Endothelial cell of umbilical vein (primary cell): ENCODE measurements at regions not wholly inside any gene's neighbourhood (a gene's known extent, or its start where the extent isn't known, plus 50 kb on each side); places are given as distances from the start of the nearest gene placed in this dataset.

Experiments used
- BruUV-seq: library from RNA; stranded (reverse); fragments of 400-500 nt; replicated peaks from 2 replicates; lab custom pipeline; 2021; lab: Mats Ljungman, UMichigan
- CTCF ChIA-PET: fragments of 300-600, 350-600 bp; sonication (Branson Sonifier 250); formaldehyde crosslinking; loops from one replicate; lab custom pipeline; 2021; ENCODE audit warnings: antibody characterized with exemption, inconsistent platforms; lab: Charles Lee
- POLR2A ChIA-PET: fragments of 300-600, 350-600 bp; sonication (Branson Sonifier 250); formaldehyde crosslinking; loops from one replicate; lab custom pipeline; 2021; ENCODE audit warnings: antibody characterized with exemption, inconsistent platforms; lab: Charles Lee
- DNase-seq: peaks from one replicate; pipeline ENCODE4 v3.0.0-alpha.2; 2011; ENCODE audit warnings: low read depth, low spot score
- FAIRE-seq: peaks from 2 replicates; lab custom pipeline; 2011; peaks lifted over from hg19 to GRCh38; lab: Jason Lieb, UNC
- H2AFZ ChIP-seq: 2 replicates; pipeline ENCODE4 v1.6.0; 2012; ENCODE audit warnings: low read depth, low read length, control low read depth, inconsistent platforms
- H3K27ac ChIP-seq: 2 replicates; pipeline ENCODE4 v1.5.1; 2011; ENCODE audit warnings: low read depth, mild to moderate bottlenecking, control low read depth, low read length, moderate library complexity; ENCODE audit not compliant: insufficient read depth
- H3K27me3 ChIP-seq, 2 experiments: 2 replicates each; pipeline versions ENCODE4 v1.6.0 to v1.6.1; 2011; ENCODE audit warnings: low read length in 2 of 2, mixed read lengths in 1 of 2; ENCODE audit not compliant: control insufficient read depth in 2 of 2, insufficient read depth in 2 of 2
- H3K36me3 ChIP-seq, 2 experiments: 2 replicates in 1 of 2; 3 replicates in 1 of 2; pipeline ENCODE4 v1.5.1; 2011; ENCODE audit warnings: low read length in 2 of 2, mild to moderate bottlenecking in 1 of 2, moderate library complexity in 1 of 2; ENCODE audit not compliant: control insufficient read depth in 2 of 2, insufficient read depth in 2 of 2; ENCODE audit errors: extremely low read depth in 1 of 2
- H3K4me1 ChIP-seq: 3 replicates; pipeline ENCODE4 v1.5.1; 2011; ENCODE audit warnings: mild to moderate bottlenecking, low read length; ENCODE audit not compliant: control insufficient read depth, insufficient read depth; ENCODE audit errors: extremely low read depth
- H3K4me2 ChIP-seq: 2 replicates; pipeline ENCODE4 v1.6.1; 2011; ENCODE audit warnings: low read length, control low read depth, mixed read lengths; ENCODE audit not compliant: insufficient read depth
- H3K4me3 ChIP-seq, 3 experiments: fragments of 200-600 bp in 1 of 3; sonication (generic), shearing (Covaris generic) in 1 of 3; replicated peaks in 1 of 3; 2 replicates each; pipeline ENCODE4 v1.5.1; 2011 to 2016; ENCODE audit warnings: control low read depth in 3 of 3, low read length in 3 of 3, mild to moderate bottlenecking in 2 of 3, inconsistent platforms in 1 of 3, low read depth in 1 of 3, moderate library complexity in 1 of 3; ENCODE audit not compliant: insufficient read depth in 1 of 3
- H3K79me2 ChIP-seq: 2 replicates; pipeline ENCODE4 v1.6.0; 2012; ENCODE audit warnings: low read length, inconsistent platforms; ENCODE audit not compliant: control insufficient read depth, insufficient read depth
- H3K9ac ChIP-seq: replicated peaks from 2 replicates; pipeline ENCODE3; 2011; ENCODE audit warnings: low read length, control low read depth; ENCODE audit not compliant: insufficient read depth; ENCODE audit errors: extremely low read depth
- H3K9me1 ChIP-seq: replicated peaks from 3 replicates; pipeline ENCODE4 v1.6.0; 2011; ENCODE audit warnings: mild to moderate bottlenecking, low read length; ENCODE audit not compliant: control insufficient read depth, insufficient read depth; ENCODE audit errors: extremely low read depth
- H3K9me3 ChIP-seq: replicated peaks from 2 replicates; pipeline ENCODE4 v1.5.1; 2012; ENCODE audit warnings: low read length, inconsistent platforms; ENCODE audit not compliant: control insufficient read depth, insufficient read depth
- H4K20me1 ChIP-seq: replicated peaks from 2 replicates; pipeline ENCODE3; 2011; ENCODE audit warnings: mild to moderate bottlenecking, low read length; ENCODE audit not compliant: control insufficient read depth, insufficient read depth; ENCODE audit errors: extremely low read depth
- CTCF ChIP-seq, 2 donors: IDR thresholded peaks; 1 replicate in 1 of 2; 2 replicates in 1 of 2; pipeline ENCODE4 v1.5.1; 2011; ENCODE audit warnings: low read length in 2 of 2, mild to moderate bottlenecking in 2 of 2, moderate library complexity in 2 of 2, control low read depth in 1 of 2, inconsistent platforms in 1 of 2, low read depth in 1 of 2; ENCODE audit not compliant: insufficient read depth in 1 of 2; ENCODE audit errors: extremely low read depth in 1 of 2
- EZH2 ChIP-seq: IDR thresholded peaks from 2 replicates; pipeline ENCODE4 v1.6.1; 2012; ENCODE audit warnings: borderline replicate concordance, low read depth, mild to moderate bottlenecking, moderate library complexity, low read length, inconsistent platforms; ENCODE audit not compliant: severe bottlenecking
- FOS ChIP-seq: IDR thresholded peaks from 2 replicates; pipeline ENCODE4 v1.6.1; 2011; ENCODE audit warnings: mild to moderate bottlenecking, low read length, moderate library complexity, borderline replicate concordance; ENCODE audit not compliant: insufficient read depth
- GATA2 ChIP-seq: IDR thresholded peaks from 2 replicates; pipeline ENCODE4 v1.7.0; 2011; ENCODE audit warnings: low read depth, mild to moderate bottlenecking, moderate library complexity, mixed read lengths, low read length; ENCODE audit not compliant: insufficient read length, insufficient read depth
- JUN ChIP-seq: IDR thresholded peaks from 2 replicates; pipeline ENCODE4 v1.6.1; 2011; ENCODE audit warnings: borderline replicate concordance, low read depth; ENCODE audit not compliant: insufficient read length, insufficient read depth
- MAX ChIP-seq: IDR thresholded peaks from 2 replicates; pipeline ENCODE4 v1.6.1; 2011; ENCODE audit not compliant: insufficient read depth, insufficient read length
- MYC ChIP-seq: IDR thresholded peaks from one replicate; pipeline ENCODE4 v1.6.1; 2011; ENCODE audit warnings: mild to moderate bottlenecking, low read depth, low read length
- POLR2A ChIP-seq: IDR thresholded peaks from 2 replicates; pipeline ENCODE4 v1.6.1; 2012; ENCODE audit warnings: low read depth, mild to moderate bottlenecking, control low read depth, low read length
- POLR2AphosphoS5 ChIP-seq: IDR thresholded peaks from 2 replicates; pipeline ENCODE4 v1.6.1; 2012; ENCODE audit warnings: low read depth, mild to moderate bottlenecking, control low read depth, low read length, moderate library complexity; ENCODE audit not compliant: insufficient read depth
- dilution Hi-C: fragments of 300-500 bp; cut with MboI; formaldehyde crosslinking; loops from one replicate; pipeline ENCODE4 v1.15.0; 2019; ENCODE audit warnings: low sequenced_read_pairs; ENCODE audit not compliant: extremely low pct_ligation_motif_present
- intact Hi-C: fragments of 100-400 bp; cut with micrococcal nuclease; formaldehyde crosslinking; loops from one replicate; pipeline ENCODE4 v1.10.0; 2022

GRCh38 chr1:59169703-59170102, 127.2 kb upstream of the FGGY start:
- no peak overlapping the region for H3K4me2 ChIP-seq
- POLR2A ChIA-PET, result no interaction called here
- intact Hi-C loops, result no loop called here

GRCh38 chr1:59170659-59171058, 126.2 kb upstream of the FGGY start:
- Histone ChIP-seq H3K9me3 (no peaks in the 10 kb centered on the region), H3K4me1 (peaks cover 13% of the 10 kb centered on the region), H3K36me3 (no peaks in the 10 kb centered on the region), H3K4me3 (no peak overlapping the region), H3K9ac (no peak overlapping the region), H3K79me2 (no peaks in the 10 kb centered on the region), H3K9me1 (no peaks in the 10 kb centered on the region), H3K4me2 (no peak overlapping the region), H3K27ac (no peak overlapping the region), H2AFZ (no peak overlapping the region), H4K20me1 (no peaks in the 10 kb centered on the region), H3K27me3 (no peaks in the 10 kb centered on the region)
- ChIA-PET CTCF (interaction anchor here (1.0 kb wide), 1 partner anchor 33 kb away, joined by 3 read pairs; no protein-coding TSS in a partner anchor), POLR2A (no interaction called here)
- DNase-seq, result no peak
- no TSS peak for BruUV-seq
- intact Hi-C loops (no loop called here), dilution Hi-C loops (no loop called here)
- no peak for FAIRE-seq
- TF ChIP-seq JUN (no peak), POLR2A (no peak), EZH2 (no peak), POLR2AphosphoS5 (no peak), GATA2 (no peak), CTCF (IDR thresholded peaks at IDR 0.05; ENCODE audit: extremely low read depth in 1 of 2, insufficient read depth in 1 of 2, low read depth in 1 of 2, low read length in 2 of 2) (no peak), FOS (no peak), MYC (no peak), MAX (no peak)

More at GRCh38 chr1:59169703-59170102, 127.2 kb upstream of the FGGY start:
- no peaks in the 10 kb centered on the region for H4K20me1 ChIP-seq
- no TSS peak for BruUV-seq
- H3K9ac ChIP-seq, result no peak overlapping the region
- dilution Hi-C loops, result no loop called here
- H3K9me3 ChIP-seq, result no peaks in the 10 kb centered on the region
- CTCF ChIA-PET, result no interaction called here
- no peak overlapping the region for H3K27ac ChIP-seq
- H3K36me3 ChIP-seq, result no peaks in the 10 kb centered on the region
- H3K79me2 ChIP-seq, result no peaks in the 10 kb centered on the region
- DNase-seq (no peak), FAIRE-seq (no peak)
- no peaks in the 10 kb centered on the region for H3K27me3 ChIP-seq
- no peak overlapping the region for H3K4me3 ChIP-seq
- H3K4me1 ChIP-seq, result peaks cover 13% of the 10 kb centered on the region
- no peak overlapping the region for H2AFZ ChIP-seq
- no peaks in the 10 kb centered on the region for H3K9me1 ChIP-seq
- TF ChIP-seq GATA2 (no peak), POLR2A (no peak), MAX (no peak), JUN (no peak), POLR2AphosphoS5 (no peak), MYC (no peak), EZH2 (no peak), FOS (no peak)
